ENCODE measurements at regions not wholly inside any gene's neighbourhood (a gene's known extent, or its start where the extent isn't known, plus 50 kb on each side); places are given as distances from the start of the nearest gene placed in this dataset.
A peak's percentile ranks its signal among the peaks of the same experiment; 100 is the strongest.

DNA sequence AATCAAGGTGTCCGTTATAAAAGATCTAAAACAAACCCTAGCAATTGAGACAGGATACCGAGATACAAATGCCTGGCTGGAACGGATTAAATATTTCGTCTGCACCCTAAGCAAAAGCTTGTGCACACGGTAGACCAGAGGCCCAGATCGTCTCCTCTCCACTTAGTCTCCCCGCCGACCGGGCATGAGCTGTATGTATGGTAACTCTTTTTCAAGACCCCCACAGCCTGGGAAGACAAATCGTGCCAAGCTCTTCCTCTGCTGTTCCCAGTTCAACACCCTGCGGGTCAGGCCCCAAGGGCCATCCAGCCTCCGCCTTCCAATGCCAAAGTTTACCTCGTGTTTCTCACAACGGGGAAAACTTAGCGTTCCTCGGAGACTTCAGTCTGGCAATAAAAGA, 285.7 kb upstream of the GALNT17 start:
- Histone ChIP-seq H3K27ac (ENCODE audit: low read depth, low read length) (no peak overlapping the region), H3K9me3 (ENCODE audit: control insufficient read depth, insufficient read depth, low read length) (peaks cover 15% of the 10 kb centered on the region), H3K27me3 (ENCODE audit: control insufficient read depth, insufficient read depth, low read length) (no peaks in the 10 kb centered on the region), H3K4me3 (ENCODE audit: low read depth, low read length) (no peak overlapping the region)
- CTCF ChIA-PET, result no interaction called here
- TF ChIP-seq, protein P1, sequence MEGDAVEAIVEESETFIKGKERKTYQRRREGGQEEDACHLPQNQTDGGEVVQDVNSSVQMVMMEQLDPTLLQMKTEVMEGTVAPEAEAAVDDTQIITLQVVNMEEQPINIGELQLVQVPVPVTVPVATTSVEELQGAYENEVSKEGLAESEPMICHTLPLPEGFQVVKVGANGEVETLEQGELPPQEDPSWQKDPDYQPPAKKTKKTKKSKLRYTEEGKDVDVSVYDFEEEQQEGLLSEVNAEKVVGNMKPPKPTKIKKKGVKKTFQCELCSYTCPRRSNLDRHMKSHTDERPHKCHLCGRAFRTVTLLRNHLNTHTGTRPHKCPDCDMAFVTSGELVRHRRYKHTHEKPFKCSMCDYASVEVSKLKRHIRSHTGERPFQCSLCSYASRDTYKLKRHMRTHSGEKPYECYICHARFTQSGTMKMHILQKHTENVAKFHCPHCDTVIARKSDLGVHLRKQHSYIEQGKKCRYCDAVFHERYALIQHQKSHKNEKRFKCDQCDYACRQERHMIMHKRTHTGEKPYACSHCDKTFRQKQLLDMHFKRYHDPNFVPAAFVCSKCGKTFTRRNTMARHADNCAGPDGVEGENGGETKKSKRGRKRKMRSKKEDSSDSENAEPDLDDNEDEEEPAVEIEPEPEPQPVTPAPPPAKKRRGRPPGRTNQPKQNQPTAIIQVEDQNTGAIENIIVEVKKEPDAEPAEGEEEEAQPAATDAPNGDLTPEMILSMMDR (IDR thresholded peaks at IDR 0.05; ENCODE audit: low read depth, low read length), result no peak
- POLR2A ChIA-PET, result no interaction called here
- no peak for DNase-seq (ENCODE audit: low read depth, low spot score)

DNA sequence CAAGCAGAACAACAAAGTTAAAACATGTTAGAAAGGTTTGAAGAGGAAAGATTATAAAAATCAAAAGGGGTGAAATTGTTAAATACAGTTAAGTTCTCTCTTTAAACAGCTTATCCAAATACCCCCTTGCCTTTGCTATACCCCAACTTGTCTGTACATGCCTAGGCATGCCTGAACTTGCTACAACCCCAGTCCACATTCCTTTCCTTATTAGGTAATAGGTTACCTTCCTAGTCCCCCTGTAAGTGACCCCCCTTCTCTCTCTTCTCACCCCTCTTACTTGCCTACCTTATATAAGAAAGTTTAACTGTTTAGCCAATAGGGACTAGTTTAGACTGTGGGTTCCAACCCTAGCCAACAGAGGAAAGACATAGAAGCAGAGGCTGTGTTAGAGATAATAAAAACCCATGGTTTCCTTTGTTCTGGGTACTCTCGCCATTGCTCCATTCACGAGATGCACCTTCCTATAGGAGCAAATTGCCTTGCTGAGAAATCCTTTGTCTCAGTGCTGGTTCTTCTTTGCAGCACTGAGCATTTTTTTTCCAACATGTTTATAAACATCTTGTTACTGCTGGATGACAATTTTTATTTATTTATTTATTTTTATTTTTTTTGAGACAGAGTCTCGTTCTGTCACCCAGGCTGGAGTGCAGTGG, 282.2 kb upstream of the GALNT17 start:
- POLR2A ChIA-PET, result no interaction called here
- CTCF ChIA-PET, result no interaction called here
- no peak overlapping the region for H3K4me3 ChIP-seq (ENCODE audit: low read depth, low read length)

DNA sequence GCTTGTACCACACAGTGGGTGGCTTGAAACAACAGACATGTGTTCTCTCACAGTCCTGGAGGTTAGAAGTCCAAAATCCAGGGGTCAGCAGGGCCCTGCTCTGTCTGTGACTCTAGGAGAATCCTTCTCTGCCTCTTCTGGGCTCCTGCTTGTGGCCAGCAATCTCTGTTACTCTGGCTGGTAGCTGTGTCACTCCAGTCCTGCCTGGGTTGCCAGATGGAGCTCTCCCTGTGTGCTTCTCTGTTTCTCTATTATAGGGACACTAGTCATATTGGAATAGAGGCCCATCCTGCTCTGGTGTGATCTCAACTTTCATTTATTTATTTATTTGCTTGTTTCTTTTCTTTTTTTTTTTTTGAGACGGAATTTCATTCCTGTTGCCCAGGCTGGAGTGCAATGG, 276.6 kb upstream of the GALNT17 start:
- TF ChIP-seq, protein P1 (IDR thresholded peaks at IDR 0.05; ENCODE audit: low read depth, low read length), result no peak
- CTCF ChIA-PET, result interaction anchor here (0.7 kb wide), 1 partner anchor 1932 kb away, joined by 3 read pairs; no protein-coding TSS in a partner anchor
- DNase-seq (ENCODE audit: low read depth, low spot score), result no peak
- Histone ChIP-seq H3K27me3 (ENCODE audit: control insufficient read depth, insufficient read depth, low read length) (no peaks in the 10 kb centered on the region), H3K27ac (ENCODE audit: low read depth, low read length) (no peak overlapping the region), H3K4me3 (ENCODE audit: low read depth, low read length) (no peak overlapping the region), H3K9me3 (ENCODE audit: control insufficient read depth, insufficient read depth, low read length) (peaks cover 6% of the 10 kb centered on the region)
- POLR2A ChIA-PET, result no interaction called here

More for the DNA sequence above, 282.2 kb upstream of the GALNT17 start:
- Histone ChIP-seq H3K27ac (ENCODE audit: low read depth, low read length) (no peak overlapping the region), H3K9me3 (ENCODE audit: control insufficient read depth, insufficient read depth, low read length) (peaks cover 15% of the 10 kb centered on the region), H3K27me3 (ENCODE audit: control insufficient read depth, insufficient read depth, low read length) (no peaks in the 10 kb centered on the region)
- no peak for DNase-seq (ENCODE audit: low read depth, low spot score)
- TF ChIP-seq, protein P1 (IDR thresholded peaks at IDR 0.05; ENCODE audit: low read depth, low read length), result no peak

DNA sequence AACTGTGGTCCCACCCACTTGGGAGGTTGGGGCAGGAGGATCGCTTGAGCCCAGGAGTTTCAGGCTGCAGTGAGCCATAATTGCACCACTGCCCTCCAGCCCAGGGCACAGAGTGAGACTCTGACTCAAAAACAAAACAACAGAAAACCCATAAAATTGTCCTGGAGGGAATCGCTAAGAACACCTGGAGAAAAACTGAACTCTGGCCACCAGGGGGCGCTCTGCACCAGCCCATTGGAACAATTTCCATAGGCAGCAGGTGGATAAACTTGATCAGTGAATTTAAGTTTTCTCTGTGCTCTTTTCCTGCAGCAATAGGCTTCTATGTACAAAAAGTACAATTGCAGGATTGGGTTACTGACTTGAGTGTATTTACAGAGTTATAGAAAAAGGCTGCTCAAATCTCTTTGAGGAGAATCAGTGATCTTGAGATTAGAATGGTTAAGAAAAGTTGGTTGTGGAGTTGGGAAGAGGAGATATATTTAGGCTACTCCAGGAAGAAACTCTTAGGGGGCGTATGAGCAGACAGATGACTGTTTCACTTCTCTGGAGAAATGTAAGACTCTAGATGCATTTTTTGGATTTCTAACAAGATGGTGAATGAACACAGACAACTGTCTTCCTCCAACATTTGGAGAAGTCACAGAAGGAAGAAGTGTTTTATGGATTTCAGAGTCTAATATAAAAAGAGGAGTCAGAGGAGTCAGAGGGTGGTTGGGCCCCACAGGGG, 274.9 kb upstream of the GALNT17 start:
- TF ChIP-seq, protein P1 (IDR thresholded peaks at IDR 0.05; ENCODE audit: low read depth, low read length), result peak; percentile 78
- DNase-seq (ENCODE audit: low read depth, low spot score), result no peak
- CTCF ChIA-PET, result interaction anchor here (1.6 to 2.3 kb wide), 2 partner anchors 876 to 879 kb away, joined by 4 to 5 read pairs; no protein-coding TSS in a partner anchor
- H3K9me3 ChIP-seq (ENCODE audit: control insufficient read depth, insufficient read depth, low read length), result no peaks in the 10 kb centered on the region; the same call in 1 of the 2 replicates
- POLR2A ChIA-PET, result no interaction called here
- H3K27me3 ChIP-seq (ENCODE audit: control insufficient read depth, insufficient read depth, low read length), result no peaks in the 10 kb centered on the region
- no peak overlapping the region for H3K27ac ChIP-seq (ENCODE audit: low read depth, low read length)
- H3K4me3 ChIP-seq (ENCODE audit: low read depth, low read length), result no peak overlapping the region
